ENCODE measurements at regions not wholly inside any gene's neighbourhood (a gene's known extent, or its start where the extent isn't known, plus 50 kb on each side); places are given as distances from the start of the nearest gene placed in this dataset.

DNA sequence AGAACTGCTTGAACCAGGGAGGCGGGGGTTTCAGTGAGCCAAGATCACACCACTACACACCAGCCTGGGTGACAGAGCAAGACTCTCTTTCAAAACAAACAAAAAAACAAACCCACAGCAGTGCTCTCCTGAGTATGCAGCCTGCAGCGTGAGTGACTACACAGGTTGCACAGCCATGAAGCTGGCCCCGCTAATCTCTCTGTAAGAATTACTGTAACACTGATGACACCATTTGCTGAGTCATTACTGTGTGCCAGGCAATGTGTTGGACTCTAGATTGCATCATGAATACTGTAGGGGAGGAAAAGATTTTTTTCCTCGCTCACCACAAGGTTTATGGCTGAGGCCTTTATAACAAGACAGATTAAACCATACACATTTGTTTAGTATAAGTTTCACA lies 118.6 kb upstream of the ATP8B1 start:
- WGBS, 2 donors (ENCODE audit: extremely low coverage in 2 of 2, insufficient read length in 2 of 2, insufficient replicate concordance in 1 of 2) = no CpG with 5 or more reads among the region's 4 CpGs
- no peak overlapping the region for H3K18ac ChIP-seq (ENCODE audit: low read length)
- H3K27me3 ChIP-seq (ENCODE audit: control insufficient read depth in 3 of 3, insufficient read depth in 3 of 3, low read depth in 1 of 3, low read length in 3 of 3) = no peaks in the 10 kb centered on the region
- no peak overlapping the region for H3K23ac ChIP-seq (ENCODE audit: low read depth, low read length, poor library complexity)
- H3K36me3 ChIP-seq (replicated peaks in 1 of 2; ENCODE audit: control insufficient read depth in 2 of 2, insufficient read depth in 2 of 2, low read length in 2 of 2) = no peaks in the 10 kb centered on the region
- H2BK120ac ChIP-seq (ENCODE audit: low read depth, low read length) = no peak overlapping the region
- no peaks in the 10 kb centered on the region for H3K4me1 ChIP-seq (ENCODE audit: control insufficient read depth in 2 of 2, insufficient read depth in 1 of 2, low read depth in 1 of 2, low read length in 2 of 2)
- no peak overlapping the region for H3K4me3 ChIP-seq (ENCODE audit: low read length in 2 of 2)
- no peaks in the 10 kb centered on the region for H3K9me3 ChIP-seq (replicated peaks in 1 of 2; ENCODE audit: control insufficient read depth in 2 of 2, insufficient read depth in 1 of 2, low read depth in 1 of 2, low read length in 2 of 2)
- H2BK12ac ChIP-seq (ENCODE audit: low read length) = no peak overlapping the region
- H3K9ac ChIP-seq (ENCODE audit: low read depth, low read length, poor library complexity) = no peak overlapping the region
- H3K4ac ChIP-seq (ENCODE audit: low read length) = no peak overlapping the region
- H2AK5ac ChIP-seq (ENCODE audit: low read depth, low read length) = no peak overlapping the region
- no peak overlapping the region for H4K91ac ChIP-seq (ENCODE audit: low read depth, low read length, poor library complexity)
- no peaks in the 10 kb centered on the region for H3K79me1 ChIP-seq (ENCODE audit: low read depth, low read length)
- no peak overlapping the region for H4K8ac ChIP-seq (ENCODE audit: low read depth, low read length)
- H2AFZ ChIP-seq (ENCODE audit: low read length) = no peak overlapping the region
- no peak overlapping the region for H2BK15ac ChIP-seq (ENCODE audit: low read length)
- DNase-seq (ENCODE audit: low spot score) = no peak
- no peak overlapping the region for H2BK5ac ChIP-seq (ENCODE audit: low read length)
- H3K27ac ChIP-seq (replicated peaks; ENCODE audit: low read length) = no peak overlapping the region
- H3K14ac ChIP-seq (ENCODE audit: low read length) = no peak overlapping the region
- no peak overlapping the region for H3K4me2 ChIP-seq (ENCODE audit: insufficient read depth, low read length, poor library complexity, severe bottlenecking)

DNA sequence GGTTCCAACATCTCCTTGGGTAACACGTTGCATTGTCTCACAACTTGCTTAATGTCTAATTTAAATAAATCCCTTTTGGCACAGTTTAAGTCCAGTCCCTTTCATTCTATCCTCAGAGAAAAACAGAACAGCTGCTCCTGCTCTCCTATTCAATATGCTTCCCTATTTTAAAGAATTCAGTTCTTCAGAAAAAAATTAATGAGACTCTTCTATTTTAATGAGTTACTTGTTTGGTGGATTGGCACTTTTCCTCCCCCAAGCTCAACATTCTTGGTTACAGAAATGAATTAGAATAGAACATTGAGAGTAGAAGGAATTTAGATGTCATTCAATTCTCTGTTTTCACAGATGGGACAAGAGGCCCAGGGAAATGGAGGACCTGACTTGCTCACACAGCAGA lies 116.9 kb upstream of the ATP8B1 start:
- no CpG with 5 or more reads among the region's 1 CpG for WGBS, 2 donors (ENCODE audit: extremely low coverage in 2 of 2, insufficient read length in 2 of 2, insufficient replicate concordance in 1 of 2)
- H3K4me1 ChIP-seq (ENCODE audit: control insufficient read depth in 2 of 2, insufficient read depth in 1 of 2, low read depth in 1 of 2, low read length in 2 of 2) = peaks cover 0 to 6% of the 10 kb centered on the region in 2 donors
- DNase-seq (ENCODE audit: low spot score) = no peak

DNA sequence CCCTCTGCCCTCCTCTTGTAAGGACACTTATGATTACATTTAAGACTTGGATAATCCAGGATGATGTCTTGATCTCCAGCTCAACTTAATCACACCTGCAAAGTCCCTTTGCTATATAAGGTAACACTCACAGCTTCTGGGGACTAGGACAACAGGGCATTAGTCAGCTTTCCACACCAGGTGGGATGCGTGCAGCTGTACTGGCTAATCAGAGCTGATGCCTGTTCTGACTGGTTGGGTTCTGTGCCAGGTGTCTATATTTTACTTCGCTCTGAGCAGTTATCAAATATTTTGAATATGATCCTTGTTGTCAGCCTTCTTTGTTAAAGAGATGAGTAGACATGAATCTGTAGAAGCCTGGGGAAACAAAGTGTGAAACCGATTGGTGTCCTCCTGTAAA lies 115.5 kb upstream of the ATP8B1 start:
- no peak overlapping the region for H2BK120ac ChIP-seq (ENCODE audit: low read depth, low read length)
- no peak overlapping the region for H2BK12ac ChIP-seq (ENCODE audit: low read length)
- no peaks in the 10 kb centered on the region for H3K27me3 ChIP-seq (ENCODE audit: control insufficient read depth in 3 of 3, insufficient read depth in 3 of 3, low read depth in 1 of 3, low read length in 3 of 3)
- peaks cover 0 to 6% of the 10 kb centered on the region in 2 donors for H3K4me1 ChIP-seq (ENCODE audit: control insufficient read depth in 2 of 2, insufficient read depth in 1 of 2, low read depth in 1 of 2, low read length in 2 of 2)
- no peak overlapping the region for H3K4me2 ChIP-seq (ENCODE audit: insufficient read depth, low read length, poor library complexity, severe bottlenecking)
- H3K27ac ChIP-seq (replicated peaks; ENCODE audit: low read length) = no peak overlapping the region
- H4K8ac ChIP-seq (ENCODE audit: low read depth, low read length) = no peak overlapping the region
- H3K4ac ChIP-seq (ENCODE audit: low read length) = no peak overlapping the region
- no peaks in the 10 kb centered on the region for H3K9me3 ChIP-seq (replicated peaks in 1 of 2; ENCODE audit: control insufficient read depth in 2 of 2, insufficient read depth in 1 of 2, low read depth in 1 of 2, low read length in 2 of 2)
- H2AK5ac ChIP-seq (ENCODE audit: low read depth, low read length) = no peak overlapping the region
- no peak overlapping the region for H3K14ac ChIP-seq (ENCODE audit: low read length)
- no peak overlapping the region for H2BK5ac ChIP-seq (ENCODE audit: low read length)
- no peak overlapping the region for H3K9ac ChIP-seq (ENCODE audit: low read depth, low read length, poor library complexity)
- no CpG with 5 or more reads among the region's 3 CpGs for WGBS, 2 donors (ENCODE audit: extremely low coverage in 2 of 2, insufficient read length in 2 of 2, insufficient replicate concordance in 1 of 2)
- no peak overlapping the region for H2AFZ ChIP-seq (ENCODE audit: low read length)
- no peak overlapping the region for H3K18ac ChIP-seq (ENCODE audit: low read length)
- no peak overlapping the region for H3K4me3 ChIP-seq (ENCODE audit: low read length in 2 of 2)
- no peak for DNase-seq (ENCODE audit: low spot score)
- H3K79me1 ChIP-seq (ENCODE audit: low read depth, low read length) = no peaks in the 10 kb centered on the region
- H4K91ac ChIP-seq (ENCODE audit: low read depth, low read length, poor library complexity) = no peak overlapping the region
- no peaks in the 10 kb centered on the region for H3K36me3 ChIP-seq (replicated peaks in 1 of 2; ENCODE audit: control insufficient read depth in 2 of 2, insufficient read depth in 2 of 2, low read length in 2 of 2)
- no peak overlapping the region for H3K23ac ChIP-seq (ENCODE audit: low read depth, low read length, poor library complexity)
- no peak overlapping the region for H2BK15ac ChIP-seq (ENCODE audit: low read length)

More for the DNA sequence above, 116.9 kb upstream of the ATP8B1 start:
- Histone ChIP-seq H3K4me2 (ENCODE audit: insufficient read depth, low read length, poor library complexity, severe bottlenecking) (no peak overlapping the region), H2AK5ac (ENCODE audit: low read depth, low read length) (no peak overlapping the region), H2BK5ac (ENCODE audit: low read length) (no peak overlapping the region), H3K4me3 (ENCODE audit: low read length in 2 of 2) (no peak overlapping the region), H3K27me3 (ENCODE audit: control insufficient read depth in 3 of 3, insufficient read depth in 3 of 3, low read depth in 1 of 3, low read length in 3 of 3) (no peaks in the 10 kb centered on the region), H2AFZ (ENCODE audit: low read length) (no peak overlapping the region), H3K4ac (ENCODE audit: low read length) (no peak overlapping the region), H3K36me3 (replicated peaks in 1 of 2; ENCODE audit: control insufficient read depth in 2 of 2, insufficient read depth in 2 of 2, low read length in 2 of 2) (no peaks in the 10 kb centered on the region), H2BK15ac (ENCODE audit: low read length) (no peak overlapping the region), H3K18ac (ENCODE audit: low read length) (no peak overlapping the region), H3K79me1 (ENCODE audit: low read depth, low read length) (no peaks in the 10 kb centered on the region), H3K14ac (ENCODE audit: low read length) (no peak overlapping the region), H4K91ac (ENCODE audit: low read depth, low read length, poor library complexity) (no peak overlapping the region), H2BK12ac (ENCODE audit: low read length) (no peak overlapping the region), H4K8ac (ENCODE audit: low read depth, low read length) (no peak overlapping the region), H3K27ac (replicated peaks; ENCODE audit: low read length) (no peak overlapping the region), H3K9me3 (replicated peaks in 1 of 2; ENCODE audit: control insufficient read depth in 2 of 2, insufficient read depth in 1 of 2, low read depth in 1 of 2, low read length in 2 of 2) (no peaks in the 10 kb centered on the region), H3K23ac (ENCODE audit: low read depth, low read length, poor library complexity) (no peak overlapping the region), H3K9ac (ENCODE audit: low read depth, low read length, poor library complexity) (no peak overlapping the region), H2BK120ac (ENCODE audit: low read depth, low read length) (no peak overlapping the region)

DNA sequence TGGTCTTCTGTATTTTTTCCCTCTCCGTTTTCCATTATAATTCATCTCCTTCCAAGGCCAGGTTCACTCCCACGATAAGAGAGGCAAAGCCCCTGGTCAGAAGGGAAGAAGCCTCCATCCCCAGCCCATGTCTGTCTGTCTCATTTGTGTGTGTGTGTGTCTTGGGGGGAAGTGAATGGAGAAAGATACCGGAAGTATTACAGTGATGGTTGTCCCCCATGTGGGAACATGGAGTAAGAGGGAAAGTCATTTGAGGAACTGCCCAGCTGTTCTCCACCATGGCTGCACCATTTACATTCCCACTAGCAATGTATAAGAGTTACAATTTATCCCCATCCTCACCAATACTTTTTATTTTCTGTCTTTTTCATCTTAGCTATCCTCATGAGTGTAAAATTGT lies 113.6 kb upstream of the ATP8B1 start:
- Histone ChIP-seq H2BK120ac (ENCODE audit: low read depth, low read length) (no peak overlapping the region), H2AFZ (ENCODE audit: low read length) (peak overlapping the region; percentile 54), H4K91ac (ENCODE audit: low read depth, low read length, poor library complexity) (no peak overlapping the region), H2BK12ac (ENCODE audit: low read length) (no peak overlapping the region), H3K23ac (ENCODE audit: low read depth, low read length, poor library complexity) (no peak overlapping the region), H3K14ac (ENCODE audit: low read length) (no peak overlapping the region), H3K36me3 (replicated peaks in 1 of 2; ENCODE audit: control insufficient read depth in 2 of 2, insufficient read depth in 2 of 2, low read length in 2 of 2) (no peaks in the 10 kb centered on the region), H3K9ac (ENCODE audit: low read depth, low read length, poor library complexity) (no peak overlapping the region), H3K18ac (ENCODE audit: low read length) (no peak overlapping the region), H3K27me3 (ENCODE audit: control insufficient read depth in 3 of 3, insufficient read depth in 3 of 3, low read depth in 1 of 3, low read length in 3 of 3) (no peaks in the 10 kb centered on the region), H2BK5ac (ENCODE audit: low read length) (no peak overlapping the region), H3K4me1 (ENCODE audit: control insufficient read depth in 2 of 2, insufficient read depth in 1 of 2, low read depth in 1 of 2, low read length in 2 of 2) (peaks cover 0 to 6% of the 10 kb centered on the region in 2 donors), H3K27ac (replicated peaks; ENCODE audit: low read length) (no peak overlapping the region), H2AK5ac (ENCODE audit: low read depth, low read length) (no peak overlapping the region), H3K9me3 (replicated peaks in 1 of 2; ENCODE audit: control insufficient read depth in 2 of 2, insufficient read depth in 1 of 2, low read depth in 1 of 2, low read length in 2 of 2) (no peaks in the 10 kb centered on the region), H3K4me3 (ENCODE audit: low read length in 2 of 2) (no peak overlapping the region), H2BK15ac (ENCODE audit: low read length) (no peak overlapping the region), H3K4me2 (ENCODE audit: insufficient read depth, low read length, poor library complexity, severe bottlenecking) (no peak overlapping the region), H3K4ac (ENCODE audit: low read length) (no peak overlapping the region), H4K8ac (ENCODE audit: low read depth, low read length) (no peak overlapping the region), H3K79me1 (ENCODE audit: low read depth, low read length) (no peaks in the 10 kb centered on the region)
- no peak for DNase-seq (ENCODE audit: low spot score)
- no CpG with 5 or more reads among the region's 3 CpGs for WGBS, 2 donors (ENCODE audit: extremely low coverage in 2 of 2, insufficient read length in 2 of 2, insufficient replicate concordance in 1 of 2)
